ENCODE measurements at regions not wholly inside any gene's neighbourhood (a gene's known extent, or its start where the extent isn't known, plus 50 kb on each side); places are given as distances from the start of the nearest gene placed in this dataset.

DNA sequence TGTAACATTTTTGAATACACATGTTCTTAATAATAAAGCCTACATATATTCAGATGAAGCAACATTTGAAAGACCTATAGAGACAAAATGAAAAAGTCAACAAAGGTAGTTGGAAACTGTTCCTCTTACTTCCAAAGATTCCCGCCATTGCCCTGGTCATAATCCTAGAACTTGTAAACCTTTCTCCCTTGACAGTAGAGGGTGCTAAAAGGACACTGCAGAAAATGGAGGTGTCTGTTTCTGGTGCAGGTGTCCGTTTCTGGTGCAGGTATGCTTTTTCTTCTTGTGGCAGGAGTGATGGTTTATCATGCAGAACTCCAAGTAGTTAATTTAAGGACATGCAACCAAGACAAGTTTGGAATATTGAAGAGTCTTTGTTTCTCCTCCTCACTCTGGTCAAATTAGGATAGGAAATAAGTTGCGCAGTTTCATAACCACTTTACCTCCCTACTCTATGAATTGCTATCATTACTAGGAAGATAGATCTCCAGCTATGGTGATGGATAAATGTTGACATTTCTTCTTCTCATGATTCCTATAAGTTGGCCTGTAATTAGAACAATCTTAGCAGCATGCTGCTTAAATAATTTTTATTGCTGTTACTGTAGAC, 56.0 kb upstream of the FAM174A start:
- Histone ChIP-seq H3K9me3 (ENCODE audit: severe bottlenecking) (no peaks in the 10 kb centered on the region), H3K4me3 (ENCODE audit: low read depth, low read length) (no peak overlapping the region), H3K27ac (no peak overlapping the region), H3K27me3 (ENCODE audit: insufficient read depth, low read depth, severe bottlenecking) (no peaks in the 10 kb centered on the region), H3K36me3 (no peaks in the 10 kb centered on the region)
- TF ChIP-seq, protein P1, sequence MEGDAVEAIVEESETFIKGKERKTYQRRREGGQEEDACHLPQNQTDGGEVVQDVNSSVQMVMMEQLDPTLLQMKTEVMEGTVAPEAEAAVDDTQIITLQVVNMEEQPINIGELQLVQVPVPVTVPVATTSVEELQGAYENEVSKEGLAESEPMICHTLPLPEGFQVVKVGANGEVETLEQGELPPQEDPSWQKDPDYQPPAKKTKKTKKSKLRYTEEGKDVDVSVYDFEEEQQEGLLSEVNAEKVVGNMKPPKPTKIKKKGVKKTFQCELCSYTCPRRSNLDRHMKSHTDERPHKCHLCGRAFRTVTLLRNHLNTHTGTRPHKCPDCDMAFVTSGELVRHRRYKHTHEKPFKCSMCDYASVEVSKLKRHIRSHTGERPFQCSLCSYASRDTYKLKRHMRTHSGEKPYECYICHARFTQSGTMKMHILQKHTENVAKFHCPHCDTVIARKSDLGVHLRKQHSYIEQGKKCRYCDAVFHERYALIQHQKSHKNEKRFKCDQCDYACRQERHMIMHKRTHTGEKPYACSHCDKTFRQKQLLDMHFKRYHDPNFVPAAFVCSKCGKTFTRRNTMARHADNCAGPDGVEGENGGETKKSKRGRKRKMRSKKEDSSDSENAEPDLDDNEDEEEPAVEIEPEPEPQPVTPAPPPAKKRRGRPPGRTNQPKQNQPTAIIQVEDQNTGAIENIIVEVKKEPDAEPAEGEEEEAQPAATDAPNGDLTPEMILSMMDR (IDR thresholded peaks at IDR 0.05; ENCODE audit: low read depth, low read length) = peak; percentile 62
- DNase-seq = no peak

DNA sequence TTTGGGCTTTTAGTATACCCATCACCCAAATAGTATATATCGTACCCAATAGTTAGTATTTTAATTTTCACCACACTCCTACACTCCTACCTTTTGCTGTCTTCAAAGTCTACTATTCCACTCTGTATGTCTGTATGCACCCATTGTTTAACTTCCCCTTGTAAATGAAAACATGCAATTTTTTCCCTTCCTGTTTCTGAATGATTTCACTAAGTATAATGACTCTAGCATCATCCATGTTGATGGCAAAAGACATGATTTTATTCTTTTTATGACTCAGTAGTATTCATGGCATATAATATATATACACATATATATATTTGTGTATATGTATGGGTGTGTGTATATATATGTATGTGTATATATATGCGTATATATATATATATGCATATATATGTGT, 63.1 kb upstream of the FAM174A start:
- H3K27ac ChIP-seq = no peak overlapping the region
- H3K9me3 ChIP-seq (ENCODE audit: severe bottlenecking) = no peaks in the 10 kb centered on the region
- no peaks in the 10 kb centered on the region for H3K27me3 ChIP-seq (ENCODE audit: insufficient read depth, low read depth, severe bottlenecking)
- TF ChIP-seq, protein P1 (IDR thresholded peaks at IDR 0.05; ENCODE audit: low read depth, low read length) = no peak
- no peak overlapping the region for H3K4me3 ChIP-seq (ENCODE audit: low read depth, low read length)
- no peaks in the 10 kb centered on the region for H3K36me3 ChIP-seq
- DNase-seq = no peak

DNA sequence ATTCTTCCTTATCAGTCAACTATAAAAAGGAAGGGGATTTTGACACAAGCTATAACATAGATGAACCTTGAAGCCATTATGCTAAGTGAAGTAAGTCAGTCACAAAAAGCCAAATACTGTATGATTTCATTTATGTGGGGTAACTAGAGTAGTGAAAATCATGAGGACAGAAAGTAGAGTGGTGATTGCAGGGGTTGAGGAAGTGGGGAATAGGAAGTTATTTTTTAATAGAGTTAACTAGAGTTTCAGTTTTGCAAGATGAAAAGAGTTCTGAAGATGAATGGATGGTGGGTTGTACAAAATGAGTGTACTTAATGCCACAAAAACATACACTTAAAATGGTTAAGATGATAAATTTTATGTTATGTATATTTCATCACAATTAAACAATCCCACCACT, 65.4 kb upstream of the FAM174A start:
- Histone ChIP-seq H3K4me3 (ENCODE audit: low read depth, low read length) (no peak overlapping the region), H3K27ac (no peak overlapping the region), H3K9me3 (ENCODE audit: severe bottlenecking) (no peaks in the 10 kb centered on the region), H3K36me3 (no peaks in the 10 kb centered on the region), H3K27me3 (ENCODE audit: insufficient read depth, low read depth, severe bottlenecking) (no peaks in the 10 kb centered on the region)
- no peak for DNase-seq
- TF ChIP-seq, protein P1 (IDR thresholded peaks at IDR 0.05; ENCODE audit: low read depth, low read length) = no peak

DNA sequence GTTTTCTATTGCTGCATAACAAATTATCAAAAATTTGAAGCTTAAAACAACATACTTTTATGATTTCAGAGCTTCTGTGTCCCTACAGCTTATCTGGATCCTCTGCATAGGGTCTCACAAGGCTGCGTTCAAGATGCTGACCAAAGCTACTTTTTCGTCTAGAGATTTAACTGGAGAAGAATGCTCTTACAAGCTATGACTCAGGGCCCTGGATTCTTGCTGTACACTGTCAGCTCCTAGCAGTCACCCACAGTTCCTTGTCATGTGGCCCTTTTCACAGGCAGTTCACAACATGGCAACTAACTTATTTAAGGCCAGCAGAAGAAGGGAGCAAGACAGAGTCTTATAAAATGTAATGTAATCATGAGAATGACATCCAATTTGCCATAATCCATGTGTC, 70.8 kb upstream of the FAM174A start:
- Histone ChIP-seq H3K9me3 (ENCODE audit: severe bottlenecking) (no peaks in the 10 kb centered on the region), H3K27ac (no peak overlapping the region)
- TF ChIP-seq, protein P1 (IDR thresholded peaks at IDR 0.05; ENCODE audit: low read depth, low read length) = no peak

DNA sequence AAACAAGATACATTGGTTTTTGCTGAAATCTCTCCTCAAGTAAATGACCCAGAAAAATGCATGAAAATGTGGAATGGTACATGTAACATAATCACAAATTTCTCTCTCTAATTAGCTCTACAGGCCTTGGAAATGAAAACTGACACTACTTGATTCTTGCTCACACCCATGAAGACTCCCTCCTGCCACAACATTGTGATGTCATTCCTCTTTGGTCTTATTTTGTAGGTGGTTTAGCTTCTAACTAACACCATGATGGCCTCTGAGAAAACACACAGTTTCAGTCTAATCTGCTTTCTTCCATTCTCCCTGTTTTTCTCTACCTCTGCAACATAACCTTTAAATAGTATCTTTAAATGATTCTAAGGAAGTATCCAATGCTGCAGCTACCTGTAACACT, 78.6 kb upstream of the FAM174A start:
- Histone ChIP-seq H3K27me3 (ENCODE audit: insufficient read depth, low read depth, severe bottlenecking) (no peaks in the 10 kb centered on the region), H3K36me3 (no peaks in the 10 kb centered on the region), H3K9me3 (ENCODE audit: severe bottlenecking) (no peaks in the 10 kb centered on the region), H3K27ac (no peak overlapping the region), H3K4me3 (ENCODE audit: low read depth, low read length) (no peak overlapping the region)
- TF ChIP-seq, protein P1 (IDR thresholded peaks at IDR 0.05; ENCODE audit: low read depth, low read length) = no peak
- no peak for DNase-seq

More for the DNA sequence above, 70.8 kb upstream of the FAM174A start:
- DNase-seq = no peak
- H3K36me3 ChIP-seq = no peaks in the 10 kb centered on the region
- H3K4me3 ChIP-seq (ENCODE audit: low read depth, low read length) = no peak overlapping the region
- no peaks in the 10 kb centered on the region for H3K27me3 ChIP-seq (ENCODE audit: insufficient read depth, low read depth, severe bottlenecking)

DNA sequence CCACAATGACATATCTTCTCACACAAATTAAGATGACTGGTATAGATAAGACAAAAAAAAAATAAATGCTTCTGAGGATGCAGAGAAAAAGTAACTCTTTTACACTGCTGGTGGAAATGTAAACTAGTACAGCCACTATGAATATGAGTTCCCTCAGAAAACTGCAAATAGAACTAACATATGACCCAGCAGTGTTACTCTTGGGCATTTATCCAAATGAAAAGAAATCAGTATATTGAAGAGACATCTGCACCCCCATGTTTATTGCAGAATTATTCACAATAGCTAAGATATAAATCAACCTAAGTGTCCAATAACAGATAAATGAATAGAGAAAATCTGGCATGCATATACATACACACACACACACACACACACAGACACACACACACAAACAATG, 83.0 kb upstream of the FAM174A start:
- no peak for DNase-seq
- H3K4me3 ChIP-seq (ENCODE audit: low read depth, low read length) = no peak overlapping the region
- no peak overlapping the region for H3K27ac ChIP-seq
- H3K27me3 ChIP-seq (ENCODE audit: insufficient read depth, low read depth, severe bottlenecking) = no peaks in the 10 kb centered on the region
- TF ChIP-seq, protein P1 (IDR thresholded peaks at IDR 0.05; ENCODE audit: low read depth, low read length) = no peak
- no peaks in the 10 kb centered on the region for H3K9me3 ChIP-seq (ENCODE audit: severe bottlenecking)
- H3K36me3 ChIP-seq = no peaks in the 10 kb centered on the region

Data from WERI-Rb-1 (cell line).